HepG2 (cell line): ENCODE measurements at regions not wholly inside any gene's neighbourhood (a gene's known extent, or its start where the extent isn't known, plus 50 kb on each side); places are given as distances from the start of the nearest gene placed in this dataset.

ENCODE experiments used
- ATAC-seq: fragments of 200-7000 bp; cut with Tn5 transposase; 3 replicates; pipeline ENCODE4 v1.9.1; 2020; ENCODE audit warnings: mild to moderate bottlenecking, moderate library complexity
- BruUV-seq: library from RNA; stranded (reverse); fragments of 400-500 nt; replicated peaks from 2 replicates; lab custom pipeline; 2021; lab: Mats Ljungman, UMichigan
- CTCF ChIA-PET: fragments of 300-600 bp; formaldehyde crosslinking; extraction: SDS; loops from one replicate; lab custom pipeline; 2021; ENCODE audit warnings: low total read pairs, inconsistent platforms, low intra/inter-chr PET ratio; lab: Yijun Ruan, JAX
- POLR2A ChIA-PET: fragments of 350-600 bp; sonication (Branson Sonifier 250); formaldehyde crosslinking; loops from one replicate; lab custom pipeline; 2020; ENCODE audit warnings: antibody characterized with exemption, inconsistent platforms; lab: Yijun Ruan, JAX
- DNase-seq: peaks from one replicate; pipeline ENCODE4 v3.0.0-alpha.2; 2015; ENCODE audit warnings: low spot score
- FAIRE-seq: peaks from 3 replicates; lab custom pipeline; 2011; peaks lifted over from hg19 to GRCh38; lab: Jason Lieb, UNC
- H2AFZ ChIP-seq: one replicate; pipeline ENCODE4 v1.6.1; 2011; ENCODE audit warnings: low read length, inconsistent platforms
- H3K27ac ChIP-seq: fragments of 300-600 bp; 3 replicates; pipeline ENCODE4 v1.8.0; 2011; ENCODE audit warnings: mixed run types, mild to moderate bottlenecking, mixed read lengths, low read length, inconsistent platforms; ENCODE audit not compliant: insufficient read depth; ENCODE audit errors: extremely low read length
- H3K27me3 ChIP-seq, 2 experiments: fragments of 200-600 bp in 1 of 2; 2 replicates in 1 of 2; 3 replicates in 1 of 2; pipeline versions ENCODE4 v1.6.0 to v1.8.0; 2011; ENCODE audit warnings: low read length in 2 of 2, mild to moderate bottlenecking in 2 of 2, moderate library complexity in 2 of 2, inconsistent platforms in 1 of 2; ENCODE audit not compliant: insufficient read depth in 2 of 2, control insufficient read depth in 1 of 2
- H3K36me3 ChIP-seq, 2 experiments: fragments of 200-600 bp in 1 of 2; replicated peaks in 1 of 2; 2 replicates in 1 of 2; 3 replicates in 1 of 2; pipeline versions ENCODE4 v1.5.1 to v1.8.0; 2011; ENCODE audit warnings: low read length in 2 of 2, inconsistent platforms in 1 of 2; ENCODE audit not compliant: insufficient read depth in 2 of 2, control insufficient read depth in 1 of 2
- H3K4me1 ChIP-seq: 2 replicates; pipeline ENCODE4 v1.5.1; 2012; ENCODE audit warnings: low read length, inconsistent platforms; ENCODE audit not compliant: insufficient read depth
- H3K4me2 ChIP-seq: 2 replicates; pipeline ENCODE4 v1.6.0; 2011; ENCODE audit warnings: low read depth, low read length, inconsistent platforms
- H3K4me3 ChIP-seq, 3 experiments: fragments of 200-600 bp in 1 of 3; sonication (generic), shearing (Covaris generic) in 1 of 3; replicated peaks in 1 of 3; 2 replicates each; pipeline ENCODE4 v1.5.1; 2011 to 2016; ENCODE audit warnings: low read length in 3 of 3, inconsistent platforms in 2 of 3, low read depth in 2 of 3, mild to moderate bottlenecking in 2 of 3, control low read depth in 1 of 3, mixed read lengths in 1 of 3; ENCODE audit not compliant: insufficient read depth in 1 of 3
- H3K79me2 ChIP-seq: one replicate; pipeline ENCODE4 v1.6.1; 2011; ENCODE audit warnings: low read length, inconsistent platforms; ENCODE audit not compliant: insufficient read depth
- H3K9ac ChIP-seq: 2 replicates; pipeline ENCODE4 v1.6.0; 2011; ENCODE audit warnings: mild to moderate bottlenecking, low read depth, low read length, inconsistent platforms; ENCODE audit not compliant: insufficient read depth
- H3K9me3 ChIP-seq: 2 replicates; pipeline ENCODE4 v1.5.1; 2012; ENCODE audit warnings: mild to moderate bottlenecking, low read length
- H4K20me1 ChIP-seq: 2 replicates; pipeline ENCODE4 v1.6.0; 2011; ENCODE audit warnings: inconsistent platforms, mild to moderate bottlenecking, low read length, moderate library complexity; ENCODE audit not compliant: insufficient read depth
- ARNT ChIP-seq: fragments of 450-650 bp; IDR thresholded peaks from 2 replicates; pipeline ENCODE4 v1.6.1; 2017
- CEBPB ChIP-seq: IDR thresholded peaks from 2 replicates; pipeline ENCODE4 v1.6.1; 2011; ENCODE audit warnings: low read depth, low read length, improper control_type of control experiment, borderline replicate concordance
- WGBS: methylation state at CpG from one replicate; pipeline ENCODE4 v1.1.6; 2017; ENCODE audit warnings: low lambda C conversion rate; 5-methylcytosine and 5-hydroxymethylcytosine counted together
- in situ Hi-C: cut with HindIII; loops from 2 replicates; pipeline ENCODE4 v1.10.0; 2017; ENCODE audit warnings: low pct_unique_long_range_greater_than_20kb; ENCODE audit not compliant: extremely low pct_ligation_motif_present
- intact Hi-C: fragments of 100-400 bp; cut with micrococcal nuclease; formaldehyde crosslinking; loops from one replicate; pipeline ENCODE4 v1.10.0; 2022; ENCODE audit not compliant: unreplicated experiment
- TF ChIP-seq, protein P1 (sequence below): sonication (generic); formaldehyde crosslinking; IDR thresholded peaks from 2 replicates; pipeline ENCODE4 v1.5.1; 2020; ENCODE audit warnings: mild to moderate bottlenecking, moderate library complexity, missing genetic modification reagents

DNA sequence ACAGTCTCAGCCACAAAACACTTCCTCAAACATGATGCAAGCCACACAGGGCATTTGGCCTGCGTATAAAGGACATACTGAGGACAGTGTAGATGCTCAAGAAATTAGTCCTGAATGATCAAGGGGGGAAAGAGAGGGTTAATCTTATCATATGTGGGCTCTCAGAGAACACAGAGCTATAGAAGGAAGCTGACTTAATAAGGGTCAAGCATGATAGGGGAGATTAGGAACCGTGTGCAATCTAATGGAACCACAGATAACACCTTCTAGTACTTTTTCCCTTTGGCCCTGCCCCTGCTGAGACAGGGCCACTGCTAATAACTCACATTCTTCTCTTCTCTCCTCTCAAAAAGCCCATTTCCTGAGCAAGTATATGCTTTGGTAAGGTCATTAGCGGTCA is 114.1 kb upstream of the ADAMTS9 start:
- Histone ChIP-seq H3K27ac (no peak overlapping the region), H3K9me3 (no peaks in the 10 kb centered on the region), H4K20me1 (no peaks in the 10 kb centered on the region), H3K79me2 (no peaks in the 10 kb centered on the region), H3K27me3 (0 out of 5 replicates have a peak, but pooled peaks cover 0 to 4% of the 10 kb centered on the region in 2 experiments), H3K4me3 (no peak overlapping the region), H3K4me2 (no peak overlapping the region), H2AFZ (no peak overlapping the region), H3K36me3 (no peaks in the 10 kb centered on the region), H3K4me1 (no peaks in the 10 kb centered on the region), H3K9ac (no peak overlapping the region)
- DNase-seq = no peak
- no TSS peak for BruUV-seq
- in situ Hi-C loops (no loop called here), intact Hi-C loops (no loop called here)
- no peak for ATAC-seq
- 33% methylated on average over 3 of the region's 3 CpGs for WGBS
- POLR2A ChIA-PET = no interaction called here
- CTCF ChIA-PET = no interaction called here
- no peak for FAIRE-seq
- no peak for TF ChIP-seq CEBPB

DNA sequence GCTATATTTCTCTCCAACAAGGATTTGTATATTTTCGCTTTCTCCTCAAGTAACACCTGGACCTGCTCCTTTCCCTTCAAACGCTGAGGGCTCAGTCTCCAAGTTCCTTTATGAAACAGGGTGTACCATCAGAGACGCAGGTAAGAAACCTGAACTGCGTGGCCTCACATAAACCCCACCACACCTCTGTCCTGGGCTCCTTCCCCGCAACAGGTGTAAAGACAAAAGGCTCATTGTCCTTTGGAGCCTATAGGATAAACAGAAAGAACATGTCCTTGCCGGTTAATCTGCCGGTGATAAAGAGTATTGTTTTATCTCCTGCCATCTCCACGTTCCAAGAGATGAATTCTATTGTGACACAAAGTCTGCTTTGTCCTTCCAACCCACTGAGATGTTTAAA is 111.8 kb upstream of the ADAMTS9 start:
- FAIRE-seq (no peak), DNase-seq (no peak)
- Histone ChIP-seq H3K36me3 (no peaks in the 10 kb centered on the region), H3K9ac (no peak overlapping the region), H3K27ac (no peak overlapping the region), H2AFZ (no peak overlapping the region), H3K9me3 (no peaks in the 10 kb centered on the region), H4K20me1 (no peaks in the 10 kb centered on the region), H3K4me1 (no peaks in the 10 kb centered on the region), H3K4me3 (no peak overlapping the region)
- TF ChIP-seq, protein P1, sequence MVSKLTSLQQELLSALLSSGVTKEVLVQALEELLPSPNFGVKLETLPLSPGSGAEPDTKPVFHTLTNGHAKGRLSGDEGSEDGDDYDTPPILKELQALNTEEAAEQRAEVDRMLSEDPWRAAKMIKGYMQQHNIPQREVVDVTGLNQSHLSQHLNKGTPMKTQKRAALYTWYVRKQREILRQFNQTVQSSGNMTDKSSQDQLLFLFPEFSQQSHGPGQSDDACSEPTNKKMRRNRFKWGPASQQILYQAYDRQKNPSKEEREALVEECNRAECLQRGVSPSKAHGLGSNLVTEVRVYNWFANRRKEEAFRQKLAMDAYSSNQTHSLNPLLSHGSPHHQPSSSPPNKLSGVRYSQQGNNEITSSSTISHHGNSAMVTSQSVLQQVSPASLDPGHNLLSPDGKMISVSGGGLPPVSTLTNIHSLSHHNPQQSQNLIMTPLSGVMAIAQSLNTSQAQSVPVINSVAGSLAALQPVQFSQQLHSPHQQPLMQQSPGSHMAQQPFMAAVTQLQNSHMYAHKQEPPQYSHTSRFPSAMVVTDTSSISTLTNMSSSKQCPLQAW (CRISPR knock-in tag) = no peak
- no peak for TF ChIP-seq ARNT
- TF ChIP-seq, all 625 proteins: peak for 0
- ChIA-PET CTCF (no interaction called here), POLR2A (no interaction called here)
- H3K27me3 ChIP-seq = 0 out of 5 replicates have a peak, but pooled peaks cover 0 to 4% of the 10 kb centered on the region in 2 experiments
- no peaks in the 10 kb centered on the region for H3K79me2 ChIP-seq
- whole genome bisulfite sequencing = 17% methylated on average over 8 of the region's 8 CpGs
- in situ Hi-C loops = no loop called here
- no TSS peak for BruUV-seq
- intact Hi-C loops = no loop called here
- H3K4me2 ChIP-seq = no peak overlapping the region
- ATAC-seq = no peak
